ENCODE measurements at regions not wholly inside any gene's neighbourhood (a gene's known extent, or its start where the extent isn't known, plus 50 kb on each side); places are given as distances from the start of the nearest gene placed in this dataset.

- H3K4ac ChIP-seq (ENCODE audit: low read depth, low read length): no peak overlapping the region
- no peak overlapping the region for H4K5ac ChIP-seq (ENCODE audit: insufficient read length, low read depth, low read length)
- no peaks in the 10 kb centered on the region; the same call in 1 of the 2 replicates for H3K27me3 Mint-ChIP-seq (ENCODE audit: low read depth)
- no peak for DNase-seq
- H3K23me2 ChIP-seq (ENCODE audit: insufficient read length, low read depth, low read length, poor library complexity, severe bottlenecking): no peaks in the 10 kb centered on the region
- no peak overlapping the region for H3K27ac Mint-ChIP-seq
- H3K79me1 ChIP-seq (ENCODE audit: insufficient read depth, low read depth, low read length, poor library complexity, severe bottlenecking): no peaks in the 10 kb centered on the region
- H4K20me1 ChIP-seq (ENCODE audit: control insufficient read depth, insufficient read depth, insufficient read length): no peaks in the 10 kb centered on the region
- no peak overlapping the region for H2BK15ac ChIP-seq (ENCODE audit: low read depth, low read length)
- H3K9ac ChIP-seq (ENCODE audit: extremely low read depth, insufficient read length, low read length): no peak overlapping the region
- TF ChIP-seq CTCF (conservative IDR thresholded peaks at IDR 0.05): no peak
- no peak overlapping the region for H3K4me3 Mint-ChIP-seq
- no peak overlapping the region for H2BK5ac ChIP-seq (ENCODE audit: insufficient read length, low read length)
- no peak overlapping the region for H2AFZ ChIP-seq (ENCODE audit: low read length)
- no peak overlapping the region for H3K4me2 ChIP-seq (ENCODE audit: insufficient read depth, insufficient read length, low read length)
- H3K14ac ChIP-seq (ENCODE audit: insufficient read depth, low read length): no peak overlapping the region
- H4K91ac ChIP-seq (ENCODE audit: insufficient read length, low read depth, low read length): no peak overlapping the region
- no peak overlapping the region for H3K56ac ChIP-seq (ENCODE audit: insufficient read length, low read depth, low read length)
- H2BK120ac ChIP-seq (ENCODE audit: low read depth, low read length, poor library complexity, severe bottlenecking): no peak overlapping the region
- no peak overlapping the region for H3T11ph ChIP-seq (ENCODE audit: low read length)
- no peak overlapping the region for H3K18ac ChIP-seq (ENCODE audit: insufficient read length, low read depth, low read length)
- no peaks in the 10 kb centered on the region for H3K4me1 ChIP-seq (ENCODE audit: insufficient read depth, low read length)
- no peak overlapping the region for H3K23ac ChIP-seq (ENCODE audit: insufficient read length, low read depth, low read length)
- WGBS (ENCODE audit: extremely low coverage, insufficient read length, low lambda C conversion rate): no CpG with 5 or more reads among the region's 4 CpGs
- H3K9me3 ChIP-seq (ENCODE audit: control insufficient read depth, low read depth, low read length): no peaks in the 10 kb centered on the region
- no peaks in the 10 kb centered on the region for H3K27me3 ChIP-seq (ENCODE audit: insufficient read depth, low read length)
- peaks cover 3 to 12% (median 6%) of the 10 kb centered on the region in 3 experiments; a peak in 3 of 7 replicates for H3K36me3 Mint-ChIP-seq (ENCODE audit: insufficient read depth in 1 of 3, low read depth in 3 of 3)
- peaks cover 0 to 1% of the 10 kb centered on the region in 2 experiments; a peak in 2 of 4 replicates for H3K4me1 Mint-ChIP-seq
- no peaks in the 10 kb centered on the region for H3K79me2 ChIP-seq (ENCODE audit: insufficient read depth, low read length)
- no peak overlapping the region for H2BK12ac ChIP-seq (ENCODE audit: insufficient read length, low read depth, low read length)
- H2AK5ac ChIP-seq (ENCODE audit: insufficient read length, low read length): no peak overlapping the region
- H3K9me3 Mint-ChIP-seq: peaks cover 10 to 12% of the 10 kb centered on the region in 2 experiments; a peak in 4 of 5 replicates
- no peak overlapping the region for H4K8ac ChIP-seq (replicated peaks; ENCODE audit: insufficient read length, low read depth, low read length)
- H3K27ac ChIP-seq (ENCODE audit: insufficient read length, low read depth, low read length): no peak overlapping the region
- H2BK20ac ChIP-seq (ENCODE audit: low read depth, low read length, poor library complexity, severe bottlenecking): no peak overlapping the region
These were observed 413.8 kb downstream of the FBXO15 start for GRCh38 chr18:73733806-73734314.

Data from H9 (cell line).